Muscle layer of duodenum (tissue), 2 donors: ENCODE measurements at regions not wholly inside any gene's neighbourhood (a gene's known extent, or its start where the extent isn't known, plus 50 kb on each side); places are given as distances from the start of the nearest gene placed in this dataset.
"Not testable (repeated sequence)": the region's sequence is repeated elsewhere in the genome, so short reads cannot be mapped to it uniquely, and the experiment has no call there.

Source experiments
- H3K27ac ChIP-seq: one replicate; pipeline ENCODE4 v1.7.0; 2013; ENCODE audit warnings: mild to moderate bottlenecking, low read length
- H3K27me3 ChIP-seq: one replicate; pipeline ENCODE4 v1.7.0; 2013; ENCODE audit warnings: low read depth, mild to moderate bottlenecking, control low read depth, low read length
- H3K36me3 ChIP-seq, 2 donors: one replicate each; pipeline ENCODE4 v1.7.0; 2013; ENCODE audit warnings: low read length in 2 of 2, control low read depth in 1 of 2, mild to moderate bottlenecking in 1 of 2; ENCODE audit not compliant: insufficient read depth in 2 of 2, control insufficient read depth in 1 of 2
- H3K4me1 ChIP-seq, 2 donors: one replicate each; pipeline ENCODE4 v1.7.0; 2013; ENCODE audit warnings: low read length in 2 of 2, mild to moderate bottlenecking in 2 of 2, control low read depth in 1 of 2, moderate library complexity in 1 of 2; ENCODE audit not compliant: insufficient read depth in 2 of 2, control insufficient read depth in 1 of 2
- H3K4me3 ChIP-seq, 2 donors: one replicate each; pipeline ENCODE4 v1.7.0; 2013; ENCODE audit warnings: low read length in 2 of 2, low read depth in 1 of 2, mild to moderate bottlenecking in 1 of 2
- H3K9me3 ChIP-seq, 2 donors: one replicate each; pipeline ENCODE4 v1.7.0; 2013; ENCODE audit warnings: low read length in 2 of 2, control low read depth in 1 of 2, mild to moderate bottlenecking in 1 of 2; ENCODE audit not compliant: control insufficient read depth in 1 of 2
- donor health status: healthy.

GRCh38 chr2:16425462-16426336 is 239.9 kb downstream of the CYRIA start:
- H3K4me1 ChIP-seq = no peaks in the 10 kb centered on the region
- H3K4me3 ChIP-seq = no peak overlapping the region
- H3K27me3 ChIP-seq = no peaks in the 10 kb centered on the region
- H3K27ac ChIP-seq = no peak overlapping the region
- peaks cover 0 to 3% of the 10 kb centered on the region in 2 donors for H3K9me3 ChIP-seq
- H3K36me3 ChIP-seq = no peaks in the 10 kb centered on the region

- H3K36me3 ChIP-seq = no peaks in the 10 kb centered on the region
- H3K4me1 ChIP-seq = no peaks in the 10 kb centered on the region
- H3K27me3 ChIP-seq = no peaks in the 10 kb centered on the region
- no peak overlapping the region for H3K27ac ChIP-seq
- no peak overlapping the region for H3K4me3 ChIP-seq
- H3K9me3 ChIP-seq = peaks cover 0 to 3% of the 10 kb centered on the region in 2 donors
These were observed 245.2 kb downstream of the CYRIA start for GRCh38 chr2:16420421-16420820.

GRCh38 chr2:16417726-16418125 is 247.9 kb downstream of the CYRIA start:
- H3K4me1 ChIP-seq = no peaks in the 10 kb centered on the region
- no peaks in the 10 kb centered on the region for H3K36me3 ChIP-seq
- no peak overlapping the region for H3K27ac ChIP-seq
- no peak overlapping the region for H3K4me3 ChIP-seq
- no peaks in the 10 kb centered on the region for H3K27me3 ChIP-seq
- no peaks in the 10 kb centered on the region for H3K9me3 ChIP-seq

GRCh38 chr2:16416651-16417050 is 249.0 kb downstream of the CYRIA start:
- Histone ChIP-seq H3K4me3 (no peak overlapping the region), H3K9me3 (no peaks in the 10 kb centered on the region), H3K27ac (no peak overlapping the region), H3K4me1 (no peaks in the 10 kb centered on the region), H3K36me3 (no peaks in the 10 kb centered on the region), H3K27me3 (no peaks in the 10 kb centered on the region)

- not testable (repeated sequence) for H3K36me3 ChIP-seq, H3K27me3 ChIP-seq, H3K4me3 ChIP-seq, H3K4me1 ChIP-seq, H3K27ac ChIP-seq, H3K9me3 ChIP-seq
These were observed 249.8 kb downstream of the CYRIA start for GRCh38 chr2:16415861-16416260.

GRCh38 chr2:16413947-16414346 is 251.7 kb downstream of the CYRIA start:
- Histone ChIP-seq H3K36me3 (no peaks in the 10 kb centered on the region), H3K27ac (no peak overlapping the region), H3K9me3 (no peaks in the 10 kb centered on the region), H3K4me3 (no peak overlapping the region), H3K27me3 (no peaks in the 10 kb centered on the region), H3K4me1 (no peaks in the 10 kb centered on the region)

GRCh38 chr2:16413285-16413684 is 252.3 kb downstream of the CYRIA start:
- H3K4me1 ChIP-seq = no peaks in the 10 kb centered on the region
- H3K9me3 ChIP-seq = no peaks in the 10 kb centered on the region
- no peak overlapping the region for H3K4me3 ChIP-seq
- H3K27ac ChIP-seq = no peak overlapping the region
- H3K27me3 ChIP-seq = no peaks in the 10 kb centered on the region
- no peaks in the 10 kb centered on the region for H3K36me3 ChIP-seq

GRCh38 chr2:16412321-16413030 is 253.2 kb downstream of the CYRIA start:
- Histone ChIP-seq H3K9me3 (no peaks in the 10 kb centered on the region), H3K27ac (no peak overlapping the region), H3K4me1 (no peaks in the 10 kb centered on the region), H3K4me3 (no peak overlapping the region), H3K36me3 (no peaks in the 10 kb centered on the region), H3K27me3 (no peaks in the 10 kb centered on the region)

- Histone ChIP-seq H3K4me1 (no peaks in the 10 kb centered on the region), H3K27ac (no peak overlapping the region), H3K36me3 (no peaks in the 10 kb centered on the region), H3K4me3 (no peak overlapping the region), H3K27me3 (no peaks in the 10 kb centered on the region), H3K9me3 (no peaks in the 10 kb centered on the region)
These were observed 253.8 kb downstream of the CYRIA start for GRCh38 chr2:16411788-16412187.

- no peaks in the 10 kb centered on the region for H3K4me1 ChIP-seq
- no peaks in the 10 kb centered on the region for H3K9me3 ChIP-seq
- no peaks in the 10 kb centered on the region for H3K36me3 ChIP-seq
- H3K27me3 ChIP-seq = no peaks in the 10 kb centered on the region
- H3K4me3 ChIP-seq = no peak overlapping the region
- no peak overlapping the region for H3K27ac ChIP-seq
These were observed 255.8 kb downstream of the CYRIA start for GRCh38 chr2:16409849-16410248.

- no peak overlapping the region for H3K4me3 ChIP-seq
- no peaks in the 10 kb centered on the region for H3K9me3 ChIP-seq
- H3K4me1 ChIP-seq = no peaks in the 10 kb centered on the region
- no peaks in the 10 kb centered on the region for H3K27me3 ChIP-seq
- H3K36me3 ChIP-seq = no peaks in the 10 kb centered on the region
- H3K27ac ChIP-seq = no peak overlapping the region
These were observed 256.6 kb downstream of the CYRIA start for GRCh38 chr2:16409006-16409390.
